SKM-1 treated with dmso at 0.1 percent for 144 hours (cell line): ENCODE measurements at regions not wholly inside any gene's neighbourhood (a gene's known extent, or its start where the extent isn't known, plus 50 kb on each side); places are given as distances from the start of the nearest gene placed in this dataset.

Experiments
- DNase-seq: peaks from one replicate; lab custom pipeline; 2025; ENCODE audit not compliant: unreplicated experiment; lab: John Stamatoyannopoulos, UW

GRCh38 chr20:51104960-51105920 is 82.3 kb upstream of the KCNG1 start:
- peak; percentile 24 for DNase-seq

GRCh38 chr20:51100617-51101016 is 77.7 kb upstream of the KCNG1 start:
- no peak for DNase-seq

- no peak for DNase-seq
Measured at GRCh38 chr20:51098284-51098810, 75.4 kb upstream of the KCNG1 start.

GRCh38 chr20:51097351-51098120 is 74.6 kb upstream of the KCNG1 start:
- DNase-seq: no peak

- no peak for DNase-seq
Measured at GRCh38 chr20:51096582-51097267, 73.8 kb upstream of the KCNG1 start.

- DNase-seq: no peak
Measured at GRCh38 chr20:51095633-51096521, 73.0 kb upstream of the KCNG1 start.

GRCh38 chr20:51094221-51094620 is 71.3 kb upstream of the KCNG1 start:
- DNase-seq: no peak

GRCh38 chr20:51093240-51093763 is 70.4 kb upstream of the KCNG1 start:
- no peak for DNase-seq

- DNase-seq: no peak
Measured at GRCh38 chr20:51092338-51092737, 69.4 kb upstream of the KCNG1 start.

- no peak for DNase-seq
Measured at GRCh38 chr20:51091406-51092195, 68.7 kb upstream of the KCNG1 start.

GRCh38 chr20:51089840-51090239 is 66.9 kb upstream of the KCNG1 start:
- DNase-seq: no peak

- no peak for DNase-seq
Measured at GRCh38 chr20:51089272-51089781, 66.4 kb upstream of the KCNG1 start.

GRCh38 chr20:51087266-51087665 is 64.4 kb upstream of the KCNG1 start:
- DNase-seq: no peak

GRCh38 chr20:51085769-51086168 is 62.9 kb upstream of the KCNG1 start:
- no peak for DNase-seq

GRCh38 chr20:51084593-51085377 is 61.9 kb upstream of the KCNG1 start:
- DNase-seq: no peak

GRCh38 chr20:51083447-51083846 is 60.5 kb upstream of the KCNG1 start:
- DNase-seq: no peak

- DNase-seq: no peak
Measured at GRCh38 chr20:51082988-51083387, 60.1 kb upstream of the KCNG1 start.

GRCh38 chr20:51080516-51080915 is 57.6 kb upstream of the KCNG1 start:
- DNase-seq: no peak
